Suppressor macrophage treated with lipopolysaccharide for 4 hours (primary cell): ENCODE measurements at regions not wholly inside any gene's neighbourhood (a gene's known extent, or its start where the extent isn't known, plus 50 kb on each side); places are given as distances from the start of the nearest gene placed in this dataset.
"Not testable (repeated sequence)": the region's sequence is repeated elsewhere in the genome, so short reads cannot be mapped to it uniquely, and the experiment has no call there.

Source experiments
- DNase-seq: peaks from one replicate; pipeline ENCODE4 v3.0.0-alpha.2; 2020

- no peak for DNase-seq
These were observed 165.0 kb downstream of the GLUL start for GRCh38 chr1:182226618-182227017.

GRCh38 chr1:182225755-182226154, 164.2 kb upstream of the ZNF648 start:
- not testable (repeated sequence) for DNase-seq

- not testable (repeated sequence) for DNase-seq
These were observed 160.5 kb upstream of the ZNF648 start for GRCh38 chr1:182221990-182222389.

- DNase-seq = not testable (repeated sequence)
These were observed 159.9 kb upstream of the ZNF648 start for GRCh38 chr1:182221367-182221766.

DNA sequence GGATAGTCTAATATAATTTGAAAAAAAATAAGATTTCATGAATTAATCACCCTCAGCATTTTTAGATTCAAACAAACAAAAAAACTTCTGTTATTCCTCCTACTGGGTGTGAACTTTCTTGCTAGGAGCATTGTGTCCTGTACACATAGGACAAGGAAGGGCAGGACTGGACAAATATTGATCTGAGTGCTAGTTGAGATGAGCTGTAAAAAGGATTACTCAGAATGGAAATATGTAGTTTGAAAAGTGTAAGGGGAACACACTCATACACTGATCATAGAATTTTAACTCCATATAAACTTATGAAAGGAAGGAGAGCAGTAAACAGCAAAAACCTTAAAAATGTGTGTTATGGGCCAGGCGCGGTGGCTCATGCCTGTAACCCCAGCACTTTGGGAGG, 156.5 kb upstream of the ZNF648 start:
- no peak for DNase-seq

DNA sequence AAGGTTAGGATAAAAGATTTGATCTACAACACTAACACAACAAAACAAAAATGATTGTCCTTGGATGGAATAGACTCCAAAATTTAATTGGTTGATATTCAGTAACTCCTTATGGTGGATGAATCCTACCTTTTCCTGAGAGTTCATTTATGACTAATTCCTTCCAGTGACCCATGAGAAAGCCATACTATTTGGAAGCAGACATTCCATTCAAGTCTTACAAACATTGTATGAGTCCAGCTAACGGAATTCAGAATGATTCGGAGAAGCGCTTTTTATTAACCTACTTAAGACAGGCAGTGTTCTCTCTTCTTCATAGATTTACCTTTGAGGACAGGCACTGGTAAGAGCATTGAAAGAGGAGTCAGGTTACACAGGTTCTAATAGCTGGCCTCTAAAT, 155.6 kb upstream of the ZNF648 start:
- no peak for DNase-seq

GRCh38 chr1:182215764-182216163, 154.3 kb upstream of the ZNF648 start:
- DNase-seq = no peak

- no peak for DNase-seq
These were observed 151.7 kb upstream of the ZNF648 start for GRCh38 chr1:182213163-182213562.

- DNase-seq = peak; percentile 62
These were observed 149.9 kb upstream of the ZNF648 start for GRCh38 chr1:182211386-182211785.

DNA sequence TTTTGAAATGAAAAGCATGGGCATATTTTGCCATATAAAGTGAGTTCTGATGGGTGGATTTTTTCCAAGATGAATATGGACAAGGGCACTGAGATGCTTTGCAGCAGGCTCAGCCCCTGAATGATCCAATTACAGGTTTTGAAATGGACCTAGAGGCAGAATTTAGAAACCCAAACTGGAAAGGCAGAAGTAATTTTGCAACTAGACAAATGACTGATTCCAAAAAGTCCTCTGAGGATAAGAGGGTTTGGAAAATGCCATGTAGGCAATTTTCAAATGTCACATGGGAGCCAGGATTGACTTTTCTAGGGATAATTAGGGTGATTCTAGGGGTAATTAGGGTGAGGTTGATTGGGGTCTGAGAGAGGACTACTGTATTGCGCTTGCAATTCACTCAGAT, 148.9 kb upstream of the ZNF648 start:
- DNase-seq = peak; percentile 35

GRCh38 chr1:182207300-182207699, 145.8 kb upstream of the ZNF648 start:
- DNase-seq = peak; percentile 37

DNA sequence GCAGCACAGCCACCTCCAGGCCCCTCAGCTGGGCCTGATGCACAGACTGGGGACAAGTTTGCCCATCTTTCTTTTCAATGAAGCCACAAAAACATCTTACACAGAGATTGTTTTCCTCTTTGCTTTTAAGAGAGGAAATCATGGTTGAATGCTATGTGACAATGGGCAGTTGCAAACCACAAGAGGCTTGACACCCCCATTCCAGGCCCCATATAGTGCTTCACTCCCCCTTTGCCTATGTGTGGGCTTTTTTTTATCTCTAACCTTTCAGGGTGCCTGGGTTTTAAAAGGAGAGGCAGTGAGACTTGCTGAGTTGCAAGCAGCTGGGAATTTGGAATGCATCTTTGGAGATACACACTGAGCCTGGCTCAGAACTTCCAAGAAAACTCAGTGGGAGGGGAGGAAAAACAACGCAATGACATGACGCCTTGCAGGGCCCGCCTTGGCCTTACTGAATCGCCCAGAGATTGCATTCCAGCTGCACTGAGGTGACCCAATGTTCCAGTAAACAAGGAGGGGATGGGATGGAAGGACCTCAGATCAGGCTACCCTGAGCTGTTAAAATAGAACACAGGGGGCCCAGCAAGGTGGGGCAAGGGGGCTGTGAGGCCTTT, 145.2 kb upstream of the ZNF648 start:
- DNase-seq = no peak

DNA sequence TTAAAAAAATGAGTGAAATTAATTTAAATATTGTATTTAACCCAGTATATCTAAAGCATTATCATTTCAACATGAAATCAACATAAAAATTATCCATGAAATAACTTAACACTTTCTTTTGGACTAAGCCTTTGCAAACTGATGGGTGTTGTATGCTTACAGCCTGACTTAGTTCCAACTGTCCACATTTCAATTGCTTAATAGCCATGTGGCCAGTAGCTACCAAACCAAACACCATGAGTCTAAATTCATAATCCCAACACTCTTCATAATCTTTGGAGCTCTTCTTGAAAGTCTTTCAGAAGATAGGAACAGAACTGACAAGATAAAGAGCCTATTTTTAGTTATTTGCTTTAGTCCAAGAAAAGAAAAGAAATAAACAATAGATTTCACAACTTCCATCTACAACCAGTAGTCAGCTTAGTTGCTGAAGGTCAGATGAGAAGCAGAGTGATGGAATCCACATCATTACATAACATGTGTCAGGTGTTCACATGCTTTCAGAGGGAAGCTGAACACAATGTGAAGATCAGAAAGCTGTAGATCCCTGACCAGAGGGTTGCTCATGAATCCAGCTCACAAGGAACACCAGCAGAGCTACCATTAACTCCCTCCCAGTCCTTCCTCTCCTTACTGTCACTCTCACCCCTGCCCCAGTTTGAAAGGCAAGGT, 144.0 kb upstream of the ZNF648 start:
- peak; percentile 71 for DNase-seq

- DNase-seq = no peak
These were observed 141.8 kb upstream of the ZNF648 start for GRCh38 chr1:182203191-182203875.

DNA sequence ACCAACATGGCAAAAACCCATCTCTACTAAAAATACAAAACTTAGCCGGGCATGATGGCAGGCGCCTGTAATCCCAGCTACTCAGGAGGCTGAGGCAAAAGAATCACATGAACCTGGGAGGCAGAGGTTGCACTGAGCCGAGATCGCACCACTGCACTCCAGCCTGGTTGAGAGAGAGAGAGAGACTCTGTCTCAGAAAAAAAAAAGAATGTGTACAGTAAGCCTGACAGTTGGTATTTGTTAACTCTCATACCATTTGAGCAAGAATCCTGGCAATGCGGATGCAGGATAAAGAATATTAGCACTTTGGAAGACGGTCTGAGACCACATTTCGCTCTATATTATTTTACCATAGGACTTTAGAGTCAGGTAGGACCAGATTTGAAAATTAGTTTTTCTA, 140.0 kb upstream of the ZNF648 start:
- DNase-seq = not testable (repeated sequence)

GRCh38 chr1:182200025-182200812, 138.7 kb upstream of the ZNF648 start:
- DNase-seq = no peak

- DNase-seq = no peak
These were observed 136.6 kb upstream of the ZNF648 start for GRCh38 chr1:182198006-182198605.

DNA sequence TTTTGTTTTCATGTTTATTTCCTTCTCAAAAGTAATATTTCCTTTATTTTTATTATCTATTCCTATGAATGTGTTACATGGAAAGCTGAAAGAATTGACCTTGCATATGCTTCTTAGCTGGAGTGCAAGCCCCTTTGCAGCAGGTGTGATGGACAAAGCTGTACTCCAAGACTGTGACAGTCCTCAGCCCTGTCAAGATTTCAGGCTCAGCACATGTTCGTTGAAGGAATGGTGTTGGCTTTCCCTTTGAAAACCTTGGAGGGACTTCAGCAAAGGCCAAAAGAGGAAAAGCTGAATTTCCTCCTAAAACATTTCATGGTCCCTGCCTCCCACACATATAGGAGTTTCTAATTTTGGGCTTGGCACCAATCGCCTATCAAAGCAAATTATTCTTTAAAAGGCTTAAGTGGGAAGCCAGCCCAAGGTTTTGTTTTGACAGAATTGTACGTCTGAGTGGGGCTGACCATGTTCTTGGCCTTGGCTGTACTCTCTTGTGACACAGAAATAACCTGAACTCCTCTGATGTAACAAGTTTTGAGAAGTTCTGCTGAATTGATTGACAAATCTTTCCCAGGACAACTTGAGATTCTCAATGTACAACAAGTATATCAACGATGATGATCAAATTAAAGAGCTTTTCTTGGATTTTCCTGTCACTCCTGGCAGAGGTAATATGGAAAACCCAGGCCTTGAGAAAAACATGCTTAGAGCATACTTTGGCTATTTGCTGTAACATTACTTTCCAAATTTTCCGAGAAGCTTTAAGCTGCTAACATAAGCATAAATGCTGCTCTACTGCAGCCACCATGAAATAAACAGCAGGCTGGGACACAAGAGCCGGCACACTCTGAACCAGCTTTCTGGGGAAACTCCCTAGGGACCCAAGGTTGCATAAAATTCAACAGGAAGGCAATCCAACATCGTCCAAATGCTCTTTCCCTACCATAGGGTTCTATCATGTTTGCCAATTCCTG, 135.7 kb upstream of the ZNF648 start:
- no peak for DNase-seq

DNA sequence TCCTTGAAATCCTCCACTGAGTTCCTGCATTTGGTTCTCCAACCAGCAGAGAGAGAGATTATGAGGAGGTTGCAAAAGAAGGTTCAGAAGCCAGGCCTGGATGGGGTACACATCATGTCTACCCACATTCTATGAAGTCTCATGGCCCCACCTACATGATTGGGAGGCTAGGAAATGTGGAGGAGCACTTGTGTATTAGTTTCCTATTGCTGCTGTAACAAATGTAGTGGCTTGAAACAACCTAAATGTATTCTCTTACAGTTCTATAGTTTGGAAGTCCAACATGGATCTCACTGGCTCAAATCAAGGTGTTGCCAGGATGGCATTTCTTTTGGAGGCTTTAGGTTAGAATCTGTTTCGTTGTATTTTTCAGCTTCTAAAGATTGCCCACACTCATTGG, 134.2 kb upstream of the ZNF648 start:
- DNase-seq = no peak

DNA sequence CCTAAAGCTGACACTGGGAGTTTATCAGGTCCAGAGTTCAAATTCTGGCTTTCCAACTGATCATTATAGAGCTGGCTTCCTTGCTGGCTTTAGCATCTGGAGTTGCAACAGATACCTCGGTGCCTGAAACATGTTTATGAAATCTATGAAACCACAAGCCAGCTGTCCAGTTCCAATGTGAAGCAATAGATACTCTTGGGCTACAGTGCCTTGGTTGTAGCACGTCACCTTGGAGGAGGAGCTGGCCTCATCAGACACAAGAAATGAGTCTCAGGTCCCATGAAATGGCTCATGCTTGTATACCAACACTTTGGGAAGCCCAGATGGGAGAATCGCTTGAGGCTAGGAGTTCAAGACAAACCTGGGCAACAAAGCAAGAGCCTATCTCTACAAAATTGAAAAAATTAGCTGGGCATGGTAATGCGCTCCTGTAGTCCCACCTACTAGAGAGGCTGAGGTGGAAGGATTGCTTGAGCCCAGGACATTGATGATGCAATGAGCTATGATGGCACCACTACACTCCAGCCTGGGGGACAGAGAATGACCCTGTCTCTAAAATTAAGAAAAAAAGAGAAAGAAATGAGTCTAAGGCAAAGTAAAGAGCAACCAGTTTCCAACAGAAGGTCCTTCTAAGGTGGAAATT, 132.5 kb upstream of the ZNF648 start:
- peak; percentile 89 for DNase-seq

- DNase-seq = peak; percentile 65
These were observed 131.5 kb upstream of the ZNF648 start for GRCh38 chr1:182192966-182193365.
